Retina (tissue), 1 donor: ENCODE measurements at regions not wholly inside any gene's neighbourhood (a gene's known extent, or its start where the extent isn't known, plus 50 kb on each side); places are given as distances from the start of the nearest gene placed in this dataset.
A peak's percentile ranks its signal among the peaks of the same experiment; 100 is the strongest.

Experiments
- DNase-seq: peaks from one replicate; pipeline ENCODE4 v3.0.0-alpha.2; 2016

GRCh38 chr16:6644916-6645315, 687.7 kb upstream of the RBFOX1 start:
- DNase-seq = no peak

- DNase-seq = peak; percentile 75
These were observed 689.5 kb upstream of the RBFOX1 start for GRCh38 chr16:6643080-6643686.

GRCh38 chr16:6642271-6642670, 690.4 kb upstream of the RBFOX1 start:
- no peak for DNase-seq

- no peak for DNase-seq
These were observed 691.6 kb upstream of the RBFOX1 start for GRCh38 chr16:6641091-6641490.

DNA sequence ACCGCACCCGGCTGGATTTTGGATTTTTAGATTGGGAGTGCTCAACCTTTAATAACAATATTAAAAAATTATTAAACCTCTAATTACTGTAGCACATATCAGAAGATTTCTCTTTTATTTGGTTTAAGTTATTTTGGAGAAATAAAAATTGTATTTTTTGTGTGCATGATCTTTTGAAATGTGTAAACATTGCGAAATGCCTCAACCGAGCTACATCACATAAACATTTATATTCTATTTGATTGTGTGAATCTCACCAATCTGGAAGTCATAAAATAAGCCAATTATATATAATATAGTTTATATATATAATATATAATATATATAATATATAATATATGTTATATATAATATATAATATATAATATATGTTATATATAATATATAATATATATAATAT, 696.2 kb upstream of the RBFOX1 start:
- DNase-seq = no peak

DNA sequence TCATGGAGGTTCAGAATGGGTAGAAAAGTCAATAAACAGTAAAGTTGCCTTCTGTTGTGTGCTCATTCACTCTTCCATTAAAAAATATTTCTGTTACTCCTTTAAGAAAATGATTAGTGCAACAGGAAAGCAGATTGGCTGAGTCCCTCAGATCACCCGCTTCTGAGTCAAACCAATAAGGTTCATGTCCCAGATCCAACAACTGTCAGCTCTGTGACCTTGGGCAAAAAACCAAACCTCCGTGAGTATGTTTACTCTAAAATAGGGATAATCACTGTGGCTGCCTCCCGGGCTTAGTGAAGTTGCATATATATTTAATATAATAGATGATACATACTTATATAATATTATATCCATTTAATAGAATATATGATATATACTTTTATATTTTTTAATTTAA, 698.5 kb upstream of the RBFOX1 start:
- no peak for DNase-seq

DNA sequence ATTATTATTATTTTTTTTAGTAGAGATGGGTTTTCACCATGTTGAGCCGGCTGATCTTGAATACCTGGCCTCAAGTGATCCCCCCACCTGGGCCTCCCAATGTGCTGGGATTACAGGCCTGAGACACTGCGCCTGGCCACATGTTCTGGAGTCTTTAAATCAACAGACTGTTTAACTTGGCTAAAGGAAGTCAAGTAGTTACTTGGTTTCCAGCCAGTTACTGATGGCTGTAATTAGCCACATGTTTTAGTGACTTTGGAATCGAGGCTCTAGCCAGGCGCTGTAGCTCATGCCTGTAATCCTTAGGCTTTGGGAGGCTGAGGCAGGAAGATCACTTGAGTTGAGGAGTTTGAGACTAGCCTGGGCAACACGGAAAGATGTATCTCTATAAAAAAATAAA, 699.2 kb upstream of the RBFOX1 start:
- no peak for DNase-seq

DNA sequence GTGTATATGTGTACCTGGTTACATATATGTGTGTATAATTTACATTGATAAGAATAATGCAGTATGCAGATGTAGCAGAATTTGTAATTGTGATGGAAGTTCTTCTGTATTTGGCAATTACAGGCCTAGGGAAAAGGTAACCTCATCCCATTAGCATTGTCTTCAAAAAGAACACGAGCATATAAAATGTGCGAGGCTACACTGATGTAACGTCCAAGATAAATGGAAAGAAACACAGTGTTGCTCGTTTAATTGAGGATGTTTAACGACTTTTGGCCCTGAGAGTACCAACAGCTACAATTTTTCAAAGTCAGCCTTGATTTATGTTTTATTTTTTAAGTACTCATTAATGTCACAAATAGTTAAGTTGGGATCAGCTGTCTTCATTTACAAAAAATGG, 703.5 kb upstream of the RBFOX1 start:
- no peak for DNase-seq

DNA sequence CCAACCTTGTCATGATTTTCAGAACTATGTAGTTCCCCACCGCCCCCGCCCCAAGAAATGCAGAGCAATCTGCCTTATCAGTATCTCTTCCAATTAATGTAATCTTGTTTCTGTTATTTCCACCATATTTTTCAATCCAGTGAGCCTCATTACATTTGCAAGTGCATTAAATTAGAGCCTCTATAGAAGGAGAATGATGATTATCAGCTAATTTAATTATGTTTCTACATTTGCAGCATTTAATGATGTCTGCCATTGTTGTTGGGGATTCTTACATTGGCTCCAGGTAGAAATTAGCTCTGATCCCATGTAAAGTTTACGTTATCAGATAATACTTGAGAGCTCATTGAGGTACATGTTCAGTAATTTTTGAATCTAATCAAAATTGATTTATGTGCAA, 707.0 kb upstream of the RBFOX1 start:
- no peak for DNase-seq

DNA sequence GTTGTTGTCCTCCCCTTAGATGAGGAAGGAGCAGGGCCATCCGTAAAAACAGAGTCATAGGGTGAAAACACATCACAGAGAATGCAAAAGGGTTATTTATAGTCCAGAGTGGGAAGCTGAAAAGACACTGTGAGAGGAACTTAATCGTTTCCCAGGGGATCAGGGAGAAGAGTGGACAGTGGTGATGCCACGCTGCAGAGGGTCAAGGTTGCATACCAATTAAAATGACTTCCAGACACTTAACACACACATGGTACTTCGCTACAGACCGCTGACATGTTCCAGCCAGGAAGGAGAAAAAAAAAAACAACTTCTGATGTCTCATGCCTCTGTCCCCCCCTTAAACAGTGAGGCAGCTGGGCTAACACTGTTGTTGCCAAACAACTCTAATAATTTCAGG, 713.8 kb upstream of the RBFOX1 start:
- DNase-seq = no peak

DNA sequence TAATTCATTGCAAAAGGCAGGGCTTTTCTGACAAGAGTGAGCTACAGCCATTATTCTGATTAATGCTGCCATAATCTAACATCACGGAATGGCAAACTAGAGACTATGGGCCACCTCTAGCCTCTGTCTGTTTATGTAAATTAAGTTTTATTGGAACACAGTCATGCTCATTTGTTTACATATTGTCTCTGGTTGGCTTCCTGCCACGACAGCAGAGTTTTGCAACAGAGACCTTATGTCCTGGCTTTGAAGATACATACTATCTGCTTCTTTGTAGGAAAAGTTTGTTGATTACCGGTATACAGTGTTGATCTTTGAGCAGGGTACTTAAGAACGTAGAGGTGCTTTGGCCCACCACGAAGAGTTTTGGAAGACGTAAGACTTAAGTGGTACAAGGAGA, 715.9 kb upstream of the RBFOX1 start:
- no peak for DNase-seq

DNA sequence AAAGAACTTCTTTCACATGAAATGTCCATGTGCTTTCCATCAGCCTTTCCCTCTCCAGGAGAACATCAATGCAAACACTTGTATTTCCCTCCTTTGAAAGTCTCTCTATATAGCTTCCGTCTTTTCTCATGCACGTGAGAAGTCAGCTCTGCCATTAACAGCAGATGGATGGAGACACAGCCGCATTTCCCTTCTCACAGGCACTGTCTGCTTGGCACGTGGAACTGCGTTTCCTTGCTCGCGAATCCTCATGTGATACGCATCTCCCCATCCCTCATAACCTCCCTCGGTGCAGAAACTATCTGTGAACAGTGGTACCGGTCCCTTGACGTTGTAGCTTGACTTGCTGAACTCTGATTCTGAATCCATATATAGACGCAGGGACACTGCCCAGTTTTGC, 717.0 kb upstream of the RBFOX1 start:
- DNase-seq = no peak

DNA sequence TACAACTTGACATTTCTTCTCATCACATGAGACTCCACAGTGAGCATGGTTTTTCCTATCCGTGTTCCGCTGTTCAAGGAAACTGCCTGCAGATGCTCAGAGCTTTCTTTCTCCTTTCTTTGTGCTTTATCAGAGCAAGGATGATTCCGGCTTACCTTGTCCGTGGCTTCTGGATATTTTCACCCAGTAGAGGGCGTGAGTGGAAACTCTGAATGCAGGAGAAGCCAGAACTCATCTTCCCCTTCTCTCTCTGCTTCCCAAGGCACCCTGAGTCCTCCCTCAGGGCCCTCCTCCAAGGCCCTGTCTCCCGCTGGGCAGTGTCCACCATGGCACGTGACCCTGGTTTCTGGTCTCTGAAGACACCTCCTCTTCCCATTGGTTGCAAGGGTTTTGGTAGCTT, 721.1 kb upstream of the RBFOX1 start:
- DNase-seq = no peak

GRCh38 chr16:6605490-6605889, 727.2 kb upstream of the RBFOX1 start:
- no peak for DNase-seq

DNA sequence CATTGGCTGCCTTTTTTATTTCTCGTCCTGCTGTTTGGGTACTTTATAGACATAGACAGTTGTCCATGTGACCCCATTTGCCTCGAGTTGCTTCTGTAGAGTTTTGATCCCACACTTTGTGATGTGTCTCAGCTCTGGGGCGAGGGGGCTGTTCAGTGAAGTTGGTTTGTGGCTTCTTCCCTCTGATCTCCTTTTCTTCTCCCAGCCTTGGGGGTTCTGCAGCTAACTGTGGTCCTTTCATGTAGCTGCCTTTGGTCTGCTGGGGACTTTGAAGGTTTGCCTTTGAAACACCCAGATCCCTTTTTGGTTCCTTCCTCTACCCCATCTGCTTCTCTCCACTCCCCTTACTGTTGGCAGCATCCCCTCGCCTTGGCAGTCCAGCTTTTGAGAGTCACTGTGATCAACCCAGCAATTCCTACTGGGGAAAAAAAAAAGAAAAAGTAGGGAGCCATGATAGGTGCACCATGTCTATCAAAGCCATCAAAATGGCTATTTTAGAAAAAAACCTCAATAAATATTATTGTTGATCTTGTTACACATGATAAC, 728.8 kb upstream of the RBFOX1 start:
- no peak for DNase-seq

GRCh38 chr16:6602405-6602804, 730.2 kb upstream of the RBFOX1 start:
- DNase-seq = no peak

GRCh38 chr16:6600167-6600566, 732.5 kb upstream of the RBFOX1 start:
- peak; percentile 23 for DNase-seq

GRCh38 chr16:6593799-6594198, 738.8 kb upstream of the RBFOX1 start:
- no peak for DNase-seq

DNA sequence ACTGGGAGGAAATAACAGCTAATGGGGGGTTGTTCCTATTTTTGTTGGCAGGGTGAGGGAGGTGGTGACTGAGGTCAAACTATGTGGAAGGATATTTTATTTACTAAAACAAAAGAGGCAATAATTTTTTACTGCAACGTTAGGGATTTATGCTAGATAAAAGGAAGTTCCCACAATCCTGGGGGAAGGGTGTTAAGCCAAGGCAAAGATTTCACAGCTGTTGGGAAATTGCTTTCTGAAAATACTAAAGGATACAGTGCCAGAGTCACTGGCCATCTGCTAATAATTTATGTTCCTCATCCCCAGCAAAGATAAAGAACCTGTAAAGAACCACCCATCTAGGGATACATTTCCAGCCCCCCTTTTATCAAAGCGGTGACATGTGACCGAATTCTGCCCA, 756.0 kb upstream of the RBFOX1 start:
- no peak for DNase-seq

DNA sequence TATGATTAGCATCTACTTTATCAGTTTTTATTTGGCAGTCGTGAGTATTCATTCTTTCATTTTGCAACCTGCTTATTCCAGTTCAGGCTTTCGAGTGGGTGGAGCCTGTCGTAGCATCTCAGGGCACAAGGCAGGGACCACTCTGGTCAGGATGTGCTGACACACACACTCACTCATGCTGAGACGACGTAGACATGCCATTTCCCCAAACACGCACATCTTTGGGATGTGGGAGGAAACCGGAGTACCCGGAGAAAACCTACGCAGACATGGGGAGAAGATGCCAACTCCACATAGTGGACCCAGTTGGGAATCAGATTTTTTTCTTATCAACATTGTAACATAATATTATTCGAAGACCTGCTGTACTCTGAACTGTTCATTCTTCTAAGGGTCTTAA, 756.5 kb upstream of the RBFOX1 start:
- DNase-seq = no peak

GRCh38 chr16:6574146-6574545, 758.5 kb upstream of the RBFOX1 start:
- no peak for DNase-seq

DNA sequence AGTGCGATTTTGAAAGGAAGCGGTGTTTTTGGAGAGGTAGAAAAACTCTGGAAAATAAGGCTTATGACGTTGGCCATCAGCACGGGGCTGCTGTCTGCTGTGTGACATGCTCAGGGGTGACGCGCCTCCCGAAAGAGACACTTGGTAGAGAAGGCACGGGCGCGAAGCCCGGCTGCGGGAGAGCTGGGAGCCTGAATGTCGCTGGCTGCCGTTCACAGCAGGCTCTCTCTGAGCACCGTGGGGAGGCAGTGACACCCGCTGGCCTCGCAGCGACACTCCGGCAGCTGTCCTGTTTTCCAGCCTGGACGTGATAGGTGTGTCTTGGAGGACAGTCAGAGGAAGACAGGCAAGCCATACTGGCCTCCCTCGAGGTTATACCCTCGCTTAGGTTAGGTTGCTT, 759.1 kb upstream of the RBFOX1 start:
- DNase-seq = peak; percentile 82

DNA sequence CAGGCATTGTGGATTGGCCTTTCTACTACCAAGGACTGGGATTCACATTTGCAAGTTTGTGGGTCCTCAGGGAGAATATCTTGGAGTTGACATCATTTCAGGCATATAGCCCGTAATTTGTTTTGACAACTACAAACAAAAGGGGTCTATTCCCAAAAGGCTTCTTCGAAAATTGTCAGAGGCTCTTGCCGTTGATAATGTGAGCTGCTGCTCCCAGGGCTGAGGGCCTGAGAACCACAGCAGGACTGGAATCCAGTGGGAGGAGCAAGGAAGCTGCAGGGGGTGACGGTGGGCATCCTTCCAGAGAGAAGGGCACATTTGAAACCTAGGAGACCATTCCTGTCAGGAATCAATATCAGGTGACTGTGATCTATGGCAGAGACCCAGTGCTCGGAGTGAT, 761.6 kb upstream of the RBFOX1 start:
- peak; percentile 82 for DNase-seq

DNA sequence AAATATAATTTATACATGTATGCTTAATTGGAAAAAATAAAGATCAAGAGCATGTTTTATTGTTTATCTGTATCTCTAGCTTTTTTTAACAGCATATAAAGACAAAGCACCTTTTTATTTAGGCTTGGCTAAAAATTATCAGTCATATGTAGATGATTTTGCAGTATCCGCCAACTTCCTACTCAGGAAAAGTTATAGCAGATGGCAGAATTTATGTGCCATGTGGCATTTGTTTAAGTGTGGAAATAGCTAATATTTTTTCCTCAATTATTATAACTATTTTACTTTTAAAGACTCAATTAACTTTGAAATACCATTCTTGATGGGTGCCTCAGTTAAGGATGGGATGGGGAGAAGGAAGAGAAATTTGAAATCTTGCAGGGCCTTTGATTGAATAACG, 762.1 kb upstream of the RBFOX1 start:
- DNase-seq = no peak

DNA sequence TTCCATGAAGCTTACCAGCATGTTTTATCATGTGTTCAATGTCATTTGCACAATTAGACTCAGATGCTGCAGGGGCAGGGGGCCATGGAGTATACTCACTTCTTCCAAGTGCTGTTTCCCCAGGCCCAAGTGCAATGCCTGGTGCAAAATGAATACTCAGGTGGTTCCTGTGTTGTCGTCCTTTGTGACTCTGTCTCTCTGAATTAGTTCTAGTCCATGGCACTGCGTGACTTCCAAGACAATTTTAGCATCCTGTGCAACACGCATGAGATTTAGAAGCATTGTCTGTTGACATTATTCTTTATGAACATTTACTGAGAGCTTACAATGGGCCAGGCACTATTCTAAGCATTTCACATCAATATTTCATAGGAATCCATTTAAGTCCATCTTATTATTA, 769.7 kb upstream of the RBFOX1 start:
- DNase-seq = peak; percentile 24
